Neural progenitor cell (in vitro differentiated cells): ENCODE measurements at regions not wholly inside any gene's neighbourhood (a gene's known extent, or its start where the extent isn't known, plus 50 kb on each side); places are given as distances from the start of the nearest gene placed in this dataset.

Experiments
- DNase-seq: peaks from one replicate; pipeline ENCODE4 v3.0.0-alpha.2; 2016; ENCODE audit warnings: low spot score
- H2AFZ ChIP-seq: fragments of 200-600 bp; sonication (generic); replicated peaks from 2 replicates; pipeline ENCODE4 v1.6.1; 2016; ENCODE audit warnings: antibody characterized with exemption
- H3F3A ChIP-seq: fragments of 200-600 bp; sonication (generic); 2 replicates; pipeline ENCODE4 v1.6.1; 2016; ENCODE audit warnings: antibody characterized with exemption, low read depth
- H3K27ac ChIP-seq: fragments of 200-600 bp; sonication (generic); 2 replicates; pipeline ENCODE4 v1.5.1; 2016; ENCODE audit warnings: mild to moderate bottlenecking
- H3K27me3 ChIP-seq: fragments of 200-600 bp; sonication (generic); 2 replicates; pipeline ENCODE4 v1.6.1; 2016; ENCODE audit warnings: mild to moderate bottlenecking, moderate library complexity
- H3K36me3 ChIP-seq: fragments of 200-600 bp; sonication (generic); 2 replicates; pipeline ENCODE4 v1.5.1; 2016
- H3K4me1 ChIP-seq: fragments of 200-600 bp; sonication (generic); 2 replicates; pipeline ENCODE4 v1.6.1; 2016; ENCODE audit warnings: mixed run types
- H3K4me2 ChIP-seq: fragments of 200-600 bp; sonication (generic); 2 replicates; pipeline ENCODE4 v1.6.1; 2016
- H3K4me3 ChIP-seq: fragments of 200-600 bp; sonication (generic); 2 replicates; pipeline ENCODE4 v1.5.1; 2016
- H3K79me2 ChIP-seq: fragments of 200-600 bp; sonication (generic); 2 replicates; pipeline ENCODE4 v1.6.1; 2016; ENCODE audit warnings: low read depth
- H3K9ac ChIP-seq: fragments of 200-600 bp; sonication (generic); 2 replicates; pipeline ENCODE4 v1.6.1; 2016
- H3K9me3 ChIP-seq: fragments of 200-600 bp; sonication (generic); 2 replicates; pipeline ENCODE4 v1.5.1; 2016; ENCODE audit warnings: low read depth
- H4K20me1 ChIP-seq: fragments of 200-600 bp; sonication (generic); 2 replicates; pipeline ENCODE4 v1.6.1; 2016; ENCODE audit warnings: low read depth
- H3K27ac Mint-ChIP-seq: 3 replicates; pipeline ENCODE4 v1.8.0; 2021; ENCODE audit warnings: mixed read lengths
- H3K27me3 Mint-ChIP-seq: 2 replicates; pipeline ENCODE4 v1.8.0; 2022; ENCODE audit warnings: low read depth, mild to moderate bottlenecking, inconsistent platforms, moderate library complexity, mixed read lengths; ENCODE audit not compliant: insufficient read depth
- H3K36me3 Mint-ChIP-seq: 3 replicates; pipeline ENCODE4 v1.8.0; 2021; ENCODE audit warnings: mixed read lengths
- H3K4me1 Mint-ChIP-seq: 3 replicates; pipeline ENCODE4 v1.8.0; 2021; ENCODE audit warnings: mixed read lengths
- H3K4me3 Mint-ChIP-seq: 3 replicates; pipeline ENCODE4 v1.8.0; 2021; ENCODE audit warnings: mild to moderate bottlenecking, moderate library complexity, mixed read lengths
- H3K9me3 Mint-ChIP-seq: 3 replicates; pipeline ENCODE4 v1.8.0; 2020; ENCODE audit warnings: mixed read lengths
- EZH2 ChIP-seq: fragments of 200-600 bp; sonication (generic); IDR thresholded peaks from 2 replicates; pipeline ENCODE4 v1.6.1; 2017; ENCODE audit warnings: antibody characterized with exemption, mild to moderate bottlenecking, moderate library complexity
- EZH2phosphoT487 ChIP-seq: fragments of 200-600 bp; sonication (generic); IDR thresholded peaks from 2 replicates; pipeline ENCODE4 v1.6.1; 2017; ENCODE audit warnings: antibody characterized with exemption
- TF ChIP-seq, protein P1 (sequence below): fragments of 200-600 bp; sonication (generic); IDR thresholded peaks from 2 replicates; pipeline ENCODE4 v1.5.1; 2017; ENCODE audit warnings: antibody characterized with exemption, mild to moderate bottlenecking

DNA sequence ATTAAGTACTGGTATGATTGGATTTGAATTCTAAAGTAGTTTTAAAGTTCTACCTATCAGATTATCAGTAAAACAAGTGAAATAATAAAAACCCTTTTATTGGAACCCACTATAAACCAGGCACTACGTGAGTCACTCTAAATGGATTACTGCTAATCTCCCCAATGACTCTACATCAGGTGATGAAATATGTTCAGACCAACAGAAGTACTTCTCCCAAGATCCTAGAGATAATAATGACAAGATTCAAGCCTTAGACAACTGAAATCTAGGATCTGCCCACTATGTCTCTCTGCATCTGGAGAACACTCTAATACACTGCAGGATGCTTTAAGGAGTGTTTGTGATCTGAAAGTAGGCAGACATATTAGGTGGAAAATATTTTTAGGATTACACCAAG lies 652.1 kb upstream of the CHORDC1 start:
- H3K27me3 ChIP-seq, result no peaks in the 10 kb centered on the region
- H4K20me1 ChIP-seq, result no peaks in the 10 kb centered on the region
- no peak overlapping the region for H2AFZ ChIP-seq
- H3K4me3 ChIP-seq, result no peak overlapping the region
- no peak overlapping the region for H3K27ac ChIP-seq
- no peak overlapping the region for H3K27ac Mint-ChIP-seq
- no peaks in the 10 kb centered on the region for H3F3A ChIP-seq
- no peaks in the 10 kb centered on the region for H3K36me3 ChIP-seq
- H3K4me1 ChIP-seq, result no peaks in the 10 kb centered on the region
- no peaks in the 10 kb centered on the region for H3K36me3 Mint-ChIP-seq
- no peaks in the 10 kb centered on the region for H3K9me3 ChIP-seq
- H3K4me1 Mint-ChIP-seq, result no peaks in the 10 kb centered on the region
- TF ChIP-seq, protein P1, sequence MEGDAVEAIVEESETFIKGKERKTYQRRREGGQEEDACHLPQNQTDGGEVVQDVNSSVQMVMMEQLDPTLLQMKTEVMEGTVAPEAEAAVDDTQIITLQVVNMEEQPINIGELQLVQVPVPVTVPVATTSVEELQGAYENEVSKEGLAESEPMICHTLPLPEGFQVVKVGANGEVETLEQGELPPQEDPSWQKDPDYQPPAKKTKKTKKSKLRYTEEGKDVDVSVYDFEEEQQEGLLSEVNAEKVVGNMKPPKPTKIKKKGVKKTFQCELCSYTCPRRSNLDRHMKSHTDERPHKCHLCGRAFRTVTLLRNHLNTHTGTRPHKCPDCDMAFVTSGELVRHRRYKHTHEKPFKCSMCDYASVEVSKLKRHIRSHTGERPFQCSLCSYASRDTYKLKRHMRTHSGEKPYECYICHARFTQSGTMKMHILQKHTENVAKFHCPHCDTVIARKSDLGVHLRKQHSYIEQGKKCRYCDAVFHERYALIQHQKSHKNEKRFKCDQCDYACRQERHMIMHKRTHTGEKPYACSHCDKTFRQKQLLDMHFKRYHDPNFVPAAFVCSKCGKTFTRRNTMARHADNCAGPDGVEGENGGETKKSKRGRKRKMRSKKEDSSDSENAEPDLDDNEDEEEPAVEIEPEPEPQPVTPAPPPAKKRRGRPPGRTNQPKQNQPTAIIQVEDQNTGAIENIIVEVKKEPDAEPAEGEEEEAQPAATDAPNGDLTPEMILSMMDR, result no peak
- TF ChIP-seq EZH2phosphoT487 (no peak), EZH2 (no peak)
- H3K4me3 Mint-ChIP-seq, result no peak overlapping the region
- no peaks in the 10 kb centered on the region for H3K9me3 Mint-ChIP-seq
- H3K79me2 ChIP-seq, result no peaks in the 10 kb centered on the region
- no peak for DNase-seq
- H3K4me2 ChIP-seq, result no peak overlapping the region
- H3K27me3 Mint-ChIP-seq, result no peaks in the 10 kb centered on the region
- no peak overlapping the region for H3K9ac ChIP-seq

GRCh38 chr11:90874281-90874680 lies 651.4 kb upstream of the CHORDC1 start:
- no peaks in the 10 kb centered on the region for H3K27me3 ChIP-seq
- Mint-ChIP-seq H3K27ac (no peak overlapping the region), H3K4me3 (no peak overlapping the region)

GRCh38 chr11:90867416-90867815 lies 644.6 kb upstream of the CHORDC1 start:
- no peak overlapping the region for H3K9ac ChIP-seq
- no peaks in the 10 kb centered on the region for H3K27me3 ChIP-seq
- no peaks in the 10 kb centered on the region for H3K4me1 Mint-ChIP-seq

More at GRCh38 chr11:90874281-90874680, 651.4 kb upstream of the CHORDC1 start:
- Mint-ChIP-seq H3K27me3 (no peaks in the 10 kb centered on the region), H3K9me3 (no peaks in the 10 kb centered on the region), H3K36me3 (no peaks in the 10 kb centered on the region), H3K4me1 (no peaks in the 10 kb centered on the region)
- Histone ChIP-seq H3K9ac (no peak overlapping the region), H3F3A (no peaks in the 10 kb centered on the region), H3K79me2 (no peaks in the 10 kb centered on the region), H3K36me3 (no peaks in the 10 kb centered on the region), H3K4me1 (no peaks in the 10 kb centered on the region), H4K20me1 (no peaks in the 10 kb centered on the region), H3K4me2 (no peak overlapping the region), H3K4me3 (no peak overlapping the region), H3K9me3 (no peaks in the 10 kb centered on the region), H3K27ac (no peak overlapping the region), H2AFZ (no peak overlapping the region)
- TF ChIP-seq, protein P1, result no peak
- no peak for TF ChIP-seq EZH2
- TF ChIP-seq EZH2phosphoT487, result no peak
- no peak for DNase-seq

More at GRCh38 chr11:90867416-90867815, 644.6 kb upstream of the CHORDC1 start:
- Histone ChIP-seq H3K4me2 (no peak overlapping the region), H3K9me3 (no peaks in the 10 kb centered on the region), H3K36me3 (no peaks in the 10 kb centered on the region), H3K27ac (no peak overlapping the region), H3K4me3 (no peak overlapping the region), H3F3A (no peaks in the 10 kb centered on the region), H2AFZ (no peak overlapping the region), H3K79me2 (no peaks in the 10 kb centered on the region), H4K20me1 (no peaks in the 10 kb centered on the region), H3K4me1 (no peaks in the 10 kb centered on the region)
- DNase-seq, result no peak
- Mint-ChIP-seq H3K27ac (no peak overlapping the region), H3K4me3 (no peak overlapping the region), H3K36me3 (no peaks in the 10 kb centered on the region), H3K9me3 (no peaks in the 10 kb centered on the region), H3K27me3 (no peaks in the 10 kb centered on the region)
- no peak for TF ChIP-seq EZH2phosphoT487
- TF ChIP-seq EZH2, result no peak
- TF ChIP-seq, protein P1, result no peak
